ENCODE measurements at regions not wholly inside any gene's neighbourhood (a gene's known extent, or its start where the extent isn't known, plus 50 kb on each side); places are given as distances from the start of the nearest gene placed in this dataset.

DNA sequence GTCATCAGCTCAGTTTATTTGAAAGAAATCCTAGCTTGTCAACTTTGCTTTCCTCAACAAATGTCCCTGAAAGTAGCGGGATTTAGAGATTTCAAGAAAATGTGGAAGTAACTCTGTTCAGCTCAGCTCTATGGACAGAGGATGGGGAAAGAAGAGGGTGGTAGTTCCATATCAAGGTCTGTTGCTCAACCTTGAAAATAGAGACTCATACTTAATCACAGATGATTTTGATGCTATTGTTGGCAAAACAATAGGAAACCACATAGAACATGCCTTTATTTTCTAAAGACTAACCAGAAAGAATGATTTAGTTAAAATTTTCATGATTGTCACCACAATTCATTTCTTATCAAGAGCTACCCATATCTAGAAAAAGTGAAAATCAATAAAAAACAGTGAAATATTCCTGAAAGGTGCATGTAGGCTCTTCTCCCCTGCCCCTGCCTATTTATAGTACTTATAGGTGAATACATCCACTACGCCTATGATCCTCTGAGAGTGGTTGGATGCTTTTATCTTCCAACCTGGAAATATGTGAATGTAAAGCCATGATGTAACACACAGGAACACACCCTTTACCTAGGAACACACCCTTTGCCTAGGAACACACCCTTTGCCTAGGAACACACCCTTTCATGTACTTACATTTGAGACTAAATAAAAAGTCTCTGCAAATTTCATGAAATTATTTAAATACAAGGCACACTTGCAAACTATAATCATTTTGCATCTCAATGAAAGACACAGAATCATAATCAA is 65.8 kb downstream of the ETAA1 start:
- ATAC-seq (ENCODE audit: poor library complexity) = no peak
- no peak for DNase-seq
- intact Hi-C loops (cut with DNase I) = no loop called here

DNA sequence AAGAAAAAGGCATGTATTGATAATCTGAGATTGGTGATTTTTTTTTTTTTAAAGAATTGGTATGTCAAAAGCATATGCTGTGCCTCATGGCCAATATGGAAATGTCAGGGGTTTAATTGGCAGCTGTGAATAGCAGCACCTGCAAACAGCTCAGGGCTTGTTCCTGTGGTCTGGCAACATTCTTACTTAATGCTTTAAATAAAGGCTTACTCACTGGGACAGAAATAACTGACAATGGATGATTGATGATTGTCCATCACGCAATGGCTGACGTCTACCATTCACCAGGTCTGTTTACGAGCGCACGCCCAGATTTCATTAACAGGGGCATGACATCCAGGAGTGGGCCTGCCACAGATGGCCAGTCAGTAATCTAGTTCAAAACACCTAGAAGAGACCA is 66.7 kb downstream of the ETAA1 start:
- ATAC-seq (ENCODE audit: poor library complexity) = no peak
- intact Hi-C loops (cut with DNase I) = no loop called here

DNA sequence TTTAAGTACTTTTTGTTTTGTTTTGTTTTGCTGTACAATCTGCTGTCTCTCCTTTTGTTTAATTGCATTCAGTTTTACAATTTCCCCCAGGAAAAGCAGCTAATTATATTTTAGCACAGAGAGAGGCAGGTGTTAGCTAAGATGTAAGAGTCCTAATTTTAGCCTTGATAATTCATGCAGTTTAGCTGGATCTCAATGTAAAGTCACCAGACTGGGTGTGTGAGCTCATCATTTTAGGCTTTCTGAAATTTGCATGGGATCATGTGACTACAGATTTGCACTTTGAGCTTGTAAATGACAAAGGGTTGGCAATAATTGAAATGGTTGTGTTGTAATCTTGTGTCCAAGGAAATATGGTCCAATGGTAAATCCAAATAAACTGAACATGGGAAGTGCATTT is 68.5 kb downstream of the ETAA1 start:
- intact Hi-C loops (cut with DNase I) = no loop called here
- DNase-seq (no peak), ATAC-seq (ENCODE audit: poor library complexity) (no peak)

More for the DNA sequence above, 66.7 kb downstream of the ETAA1 start:
- no peak for DNase-seq

GRCh38 chr2:67466734-67467133 is 69.6 kb downstream of the ETAA1 start:
- intact Hi-C loops (cut with DNase I) = no loop called here
- DNase-seq (no peak), ATAC-seq (ENCODE audit: poor library complexity) (no peak)

GRCh38 chr2:67471681-67472080 is 74.5 kb downstream of the ETAA1 start:
- ATAC-seq (ENCODE audit: poor library complexity) = no peak
- DNase-seq = no peak
- intact Hi-C loops (cut with DNase I) = no loop called here

DNA sequence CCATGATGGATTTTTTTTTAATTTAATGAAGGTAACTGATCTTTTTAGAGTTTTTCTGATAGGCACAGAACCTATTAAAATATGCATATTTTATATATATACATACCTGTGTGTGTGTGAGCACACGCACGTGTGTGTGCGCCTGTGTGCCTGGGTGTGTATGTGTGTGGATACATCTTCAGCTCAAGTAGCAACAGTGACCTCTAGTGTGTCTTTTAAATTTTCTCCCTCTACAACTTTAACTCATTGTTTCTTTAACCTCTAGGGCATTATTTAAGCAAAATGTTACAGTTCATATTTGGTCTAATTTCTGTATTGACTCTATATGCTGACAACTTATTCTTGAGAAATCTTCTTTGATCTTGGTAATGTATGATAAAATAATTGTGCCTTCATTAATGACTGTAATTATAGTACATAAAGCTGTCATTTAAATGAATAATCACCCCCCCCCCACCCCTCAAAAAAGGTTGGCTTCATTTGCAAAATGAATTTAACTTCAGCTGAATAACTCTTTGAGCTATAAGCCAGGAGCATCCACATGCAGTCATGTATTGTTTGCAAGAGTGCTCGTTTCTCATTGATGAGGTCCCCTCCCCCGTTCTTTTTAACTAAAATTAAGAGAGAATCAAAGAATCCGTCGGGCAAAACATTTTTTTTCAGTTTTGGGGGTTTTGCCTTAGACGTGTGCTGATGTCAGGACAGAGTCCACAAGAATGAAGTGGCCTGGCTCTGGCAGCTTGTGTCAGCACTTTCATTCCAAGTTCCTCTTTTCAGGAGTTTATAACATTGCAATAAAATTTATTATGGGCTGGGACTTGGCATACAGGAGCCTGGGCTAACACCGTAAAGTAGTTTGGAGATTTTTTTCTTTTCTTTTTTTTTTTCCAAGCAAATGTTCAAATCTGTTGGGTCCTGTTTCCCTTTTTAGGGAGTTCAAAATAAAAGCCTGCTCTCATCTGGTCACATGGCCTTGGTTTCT is 80.0 kb downstream of the ETAA1 start:
- ATAC-seq (ENCODE audit: poor library complexity) = peak; percentile 64
- intact Hi-C loops (cut with DNase I) = no loop called here
- no peak for DNase-seq

DNA sequence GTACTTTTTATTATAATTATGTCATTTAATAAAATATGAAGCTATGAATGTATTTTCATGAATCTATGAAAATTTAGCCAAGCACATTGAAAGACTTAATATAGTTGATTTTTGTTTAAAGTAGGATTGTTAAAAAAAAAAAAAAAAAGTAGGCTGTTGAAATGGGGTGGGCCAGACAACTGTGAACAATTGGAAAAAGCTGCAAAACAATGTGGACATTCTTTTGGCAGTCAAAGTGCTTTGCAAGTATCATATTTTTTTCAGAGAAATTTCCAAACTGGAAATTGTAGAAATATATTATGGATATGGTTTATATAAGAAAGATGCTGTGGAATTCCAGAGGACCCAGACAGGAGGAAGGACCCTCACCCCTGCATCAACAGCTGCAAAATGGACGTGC is 82.1 kb downstream of the ETAA1 start:
- no peak for DNase-seq
- intact Hi-C loops (cut with DNase I) = no loop called here

DNA sequence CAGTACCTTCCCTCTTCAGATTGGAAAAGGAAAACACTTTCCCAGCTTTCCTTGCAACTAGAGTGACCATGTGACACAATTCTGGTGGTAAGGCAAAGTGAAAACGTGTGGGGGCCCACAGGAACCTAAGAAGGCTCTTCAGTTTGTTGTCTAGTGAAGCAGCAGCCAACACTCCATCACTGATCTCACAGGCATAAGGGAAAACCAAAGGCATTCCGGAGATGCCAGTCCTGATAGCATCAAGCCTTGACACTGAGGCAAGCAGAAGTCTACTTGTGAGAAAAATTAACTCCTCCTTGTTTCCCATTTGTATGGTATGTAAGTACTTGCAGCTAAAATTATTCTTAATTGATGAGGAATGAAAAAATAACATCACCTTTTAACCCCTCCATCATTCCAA is 88.3 kb downstream of the ETAA1 start:
- ATAC-seq (ENCODE audit: poor library complexity) (no peak), DNase-seq (no peak)
- intact Hi-C loops (cut with DNase I) = no loop called here

More for the DNA sequence above, 82.1 kb downstream of the ETAA1 start:
- ATAC-seq (ENCODE audit: poor library complexity) = no peak

- intact Hi-C loops (cut with DNase I) = no loop called here
- DNase-seq (peak; percentile 40), ATAC-seq (ENCODE audit: poor library complexity) (peak; percentile 90)
Observed at GRCh38 chr2:67486041-67486796, 89.1 kb downstream of the ETAA1 start.

DNA sequence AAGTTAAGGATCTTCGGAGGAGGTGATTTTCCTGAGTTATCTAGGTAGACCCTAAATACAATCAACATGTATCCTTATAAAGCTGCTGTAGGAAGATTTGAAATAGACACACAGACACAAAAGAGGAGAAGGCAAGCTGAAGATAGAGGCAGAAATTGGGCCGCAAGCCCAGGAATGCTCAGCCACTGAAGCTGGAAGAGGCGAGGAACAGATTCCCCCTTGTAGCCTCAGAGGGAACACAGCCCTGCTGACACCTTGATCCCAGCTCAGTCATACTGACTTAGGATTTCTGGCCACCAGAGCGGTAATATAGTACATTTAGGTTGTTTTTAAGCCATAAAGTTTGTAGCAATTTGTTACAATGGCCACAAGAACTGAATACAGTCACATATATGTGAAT is 90.9 kb downstream of the ETAA1 start:
- DNase-seq = peak; percentile 45
- intact Hi-C loops (cut with DNase I) = no loop called here
- peak; percentile 81 for ATAC-seq (ENCODE audit: poor library complexity)

DNA sequence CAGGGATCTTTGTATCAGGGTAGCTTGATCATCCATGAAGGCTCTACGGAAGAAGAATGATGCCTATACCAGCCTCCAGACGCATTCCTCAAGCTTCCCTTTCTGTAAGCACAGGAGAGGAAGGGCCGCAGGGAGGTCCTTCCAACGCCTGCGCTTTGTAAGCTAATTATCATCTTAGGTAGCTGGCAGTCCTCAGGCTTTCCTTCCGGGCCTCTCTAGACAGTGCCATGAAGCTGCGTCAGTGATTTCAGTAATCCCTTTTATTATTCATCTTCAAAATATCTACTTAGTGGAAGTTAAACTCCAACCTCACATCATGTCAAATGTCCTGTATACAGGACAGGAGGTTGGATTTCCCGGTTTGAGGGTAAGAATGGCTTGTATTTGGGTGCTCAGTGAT is 92.3 kb downstream of the ETAA1 start:
- DNase-seq (no peak), ATAC-seq (ENCODE audit: poor library complexity) (no peak)
- intact Hi-C loops (cut with DNase I) = no loop called here

DNA sequence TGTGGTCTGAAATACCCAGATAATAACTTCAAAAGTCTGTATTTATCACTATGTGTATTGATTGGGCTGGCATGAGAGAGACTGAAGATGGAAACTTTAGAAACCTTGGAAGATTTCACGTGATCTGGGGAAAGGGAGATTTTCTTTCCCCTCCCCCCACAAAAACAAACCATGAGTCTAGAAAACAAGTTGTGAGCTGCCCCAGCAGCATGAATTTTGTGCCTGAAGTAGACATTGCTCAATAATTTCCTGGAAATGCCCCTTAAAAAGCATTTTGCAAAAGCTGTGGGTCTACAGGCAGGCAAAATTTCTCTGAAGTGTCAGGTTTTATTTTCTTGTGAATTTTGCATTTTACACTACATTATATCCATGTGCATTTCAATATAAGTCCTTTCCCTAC is 101.8 kb downstream of the ETAA1 start:
- DNase-seq (no peak), ATAC-seq (ENCODE audit: poor library complexity) (no peak)
- intact Hi-C loops (cut with DNase I) = no loop called here

GRCh38 chr2:67499989-67500388 is 102.9 kb downstream of the ETAA1 start:
- DNase-seq = no peak
- no peak for ATAC-seq (ENCODE audit: poor library complexity)
- intact Hi-C loops (cut with DNase I) = no loop called here

GRCh38 chr2:67500541-67500940 is 103.4 kb downstream of the ETAA1 start:
- no peak for DNase-seq
- intact Hi-C loops (cut with DNase I) = no loop called here
- ATAC-seq (ENCODE audit: poor library complexity) = no peak

DNA sequence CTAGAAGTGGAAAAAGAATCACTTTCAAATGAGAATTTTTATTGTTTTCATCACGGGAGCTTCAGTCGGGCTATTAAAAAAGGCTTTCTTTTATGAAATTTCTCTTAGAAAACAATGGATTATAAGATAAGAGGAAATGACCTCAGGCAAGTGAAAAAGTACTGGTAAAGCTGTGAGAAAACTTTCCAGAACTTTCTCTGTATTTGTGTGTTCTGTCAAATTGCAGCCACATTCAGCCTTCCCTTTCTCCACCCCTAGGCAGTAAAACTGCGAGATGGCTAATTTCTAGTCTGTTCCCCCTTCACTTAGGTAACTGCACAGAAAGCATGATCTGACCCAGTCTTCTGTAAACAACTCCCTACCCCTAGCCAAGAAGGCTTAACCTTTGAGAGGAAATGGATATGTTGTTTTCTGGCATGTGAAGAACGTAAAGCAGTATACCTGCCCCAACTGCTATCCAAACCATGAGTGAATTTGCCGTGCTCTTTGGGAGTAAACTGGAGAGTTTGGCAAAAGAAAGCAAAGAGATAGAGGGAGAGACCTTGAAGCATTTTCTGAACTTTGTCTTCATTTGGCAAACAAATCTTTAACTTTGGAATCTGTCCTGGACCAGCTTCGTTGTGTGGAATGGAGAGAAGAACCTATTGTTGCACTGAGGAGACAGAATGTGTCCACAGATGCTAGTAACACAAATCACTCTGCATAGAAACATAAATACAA is 105.4 kb downstream of the ETAA1 start:
- no peak for ATAC-seq (ENCODE audit: poor library complexity)
- intact Hi-C loops (cut with DNase I) = no loop called here
- no peak for DNase-seq

DNA sequence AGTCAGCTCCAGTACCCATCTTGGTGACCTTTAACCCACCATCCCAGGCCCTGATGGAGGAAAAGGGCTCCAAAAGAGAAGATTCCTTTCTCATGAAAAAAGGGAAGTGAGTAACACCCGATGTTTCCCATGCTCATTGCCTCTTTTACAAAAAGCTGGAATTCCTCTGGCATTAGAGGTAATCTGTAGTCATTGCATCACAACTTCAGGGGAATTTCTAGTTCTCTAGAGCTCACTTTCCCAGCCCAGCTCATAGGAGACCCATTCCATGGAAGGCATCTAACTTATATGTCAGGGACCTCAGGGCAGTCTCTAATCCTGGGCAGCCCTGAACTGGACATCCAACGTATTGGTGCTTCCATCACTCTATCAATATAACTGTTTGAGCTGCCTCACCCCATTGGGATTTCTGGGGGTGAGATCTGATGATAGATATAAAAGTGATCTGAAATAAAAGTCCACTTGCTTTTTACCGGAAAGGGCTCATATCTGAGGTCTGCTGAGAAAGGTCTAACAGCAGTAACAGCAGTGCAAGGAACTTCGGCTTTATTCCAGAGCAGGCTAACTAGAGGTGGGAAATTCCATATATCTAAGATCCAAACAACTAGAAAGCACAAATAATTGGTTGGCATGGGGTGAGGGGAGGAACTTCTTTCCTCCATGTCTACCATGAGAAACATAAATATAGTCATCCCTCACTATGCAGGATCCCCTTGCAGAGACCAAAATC is 106.1 kb downstream of the ETAA1 start:
- no peak for ATAC-seq (ENCODE audit: poor library complexity)
- intact Hi-C loops (cut with DNase I) = no loop called here
- DNase-seq = no peak

GRCh38 chr2:67510745-67511144 is 113.6 kb downstream of the ETAA1 start:
- peak; percentile 60 for ATAC-seq (ENCODE audit: poor library complexity)
- no peak for DNase-seq
- intact Hi-C loops (cut with DNase I) = no loop called here

GRCh38 chr2:67514515-67514914 is 117.4 kb downstream of the ETAA1 start:
- ATAC-seq (ENCODE audit: poor library complexity) (no peak), DNase-seq (no peak)
- intact Hi-C loops (cut with DNase I) = no loop called here
